ENCODE measurements at regions not wholly inside any gene's neighbourhood (a gene's known extent, or its start where the extent isn't known, plus 50 kb on each side); places are given as distances from the start of the nearest gene placed in this dataset.
"Not testable (repeated sequence)": the region's sequence is repeated elsewhere in the genome, so short reads cannot be mapped to it uniquely, and the experiment has no call there.

- ATAC-seq; DNase-seq (ENCODE audit: missing footprints); intact Hi-C loops (cut with DNase I): not testable (repeated sequence)
These were observed 71.5 kb downstream of the WSB1 start for GRCh38 chr17:27365329-27365945.

GRCh38 chr17:27366437-27366836 is 72.5 kb downstream of the WSB1 start:
- intact Hi-C loops (cut with DNase I), result no loop called here
- ATAC-seq (no peak), DNase-seq (ENCODE audit: missing footprints) (no peak)

GRCh38 chr17:27367121-27367981 is 73.4 kb downstream of the WSB1 start:
- peak; percentile 64 for ATAC-seq
- intact Hi-C loops (cut with DNase I), result no loop called here
- no peak for DNase-seq (ENCODE audit: missing footprints)

- no peak for ATAC-seq
- intact Hi-C loops (cut with DNase I), result no loop called here
These were observed 74.4 kb downstream of the WSB1 start for GRCh38 chr17:27368151-27368795.

GRCh38 chr17:27368980-27369379 is 75.1 kb downstream of the WSB1 start:
- DNase-seq (ENCODE audit: missing footprints), result no peak
- intact Hi-C loops (cut with DNase I), result no loop called here
- no peak for ATAC-seq

More at GRCh38 chr17:27368151-27368795, 74.4 kb downstream of the WSB1 start:
- no peak for DNase-seq (ENCODE audit: missing footprints)

GRCh38 chr17:27370776-27371175 is 76.9 kb downstream of the WSB1 start:
- no peak for DNase-seq (ENCODE audit: missing footprints)
- no peak for ATAC-seq
- intact Hi-C loops (cut with DNase I), result no loop called here

- ATAC-seq; DNase-seq (ENCODE audit: missing footprints); intact Hi-C loops (cut with DNase I): not testable (repeated sequence)
These were observed 79.8 kb downstream of the WSB1 start for GRCh38 chr17:27373695-27374094.

GRCh38 chr17:27376637-27377547 is 79.4 kb upstream of the KSR1 start:
- no peak for ATAC-seq
- intact Hi-C loops (cut with DNase I), result no loop called here
- no peak for DNase-seq (ENCODE audit: missing footprints)

- intact Hi-C loops (cut with DNase I), result no loop called here
- ATAC-seq (no peak), DNase-seq (ENCODE audit: missing footprints) (no peak)
These were observed 77.6 kb upstream of the KSR1 start for GRCh38 chr17:27378482-27379175.

- ATAC-seq, result peak; percentile 80
- peak; percentile 89 for DNase-seq (ENCODE audit: missing footprints)
- intact Hi-C loops (cut with DNase I), result loop anchor here (2.0 kb wide), 1 partner anchor 25 kb away; no protein-coding TSS in a partner anchor
These were observed 76.2 kb upstream of the KSR1 start for GRCh38 chr17:27379888-27380533.

- intact Hi-C loops (cut with DNase I), result loop anchor here (2.0 kb wide), 1 partner anchor 26 kb away; no protein-coding TSS in a partner anchor
- ATAC-seq (no peak), DNase-seq (ENCODE audit: missing footprints) (no peak)
These were observed 75.7 kb upstream of the KSR1 start for GRCh38 chr17:27380551-27380950.

- DNase-seq (ENCODE audit: missing footprints) (peak; percentile 84), ATAC-seq (peak; percentile 36)
- intact Hi-C loops (cut with DNase I), result loop anchor here (2.0 kb wide), 1 partner anchor 26 kb away; no protein-coding TSS in a partner anchor
These were observed 75.2 kb upstream of the KSR1 start for GRCh38 chr17:27381007-27381501.

GRCh38 chr17:27382025-27382424 is 74.2 kb upstream of the KSR1 start:
- intact Hi-C loops (cut with DNase I), result no loop called here
- ATAC-seq (no peak), DNase-seq (ENCODE audit: missing footprints) (no peak)

GRCh38 chr17:27384261-27384701 is 72.0 kb upstream of the KSR1 start:
- DNase-seq (ENCODE audit: missing footprints), result no peak
- peak; percentile 81 for ATAC-seq
- intact Hi-C loops (cut with DNase I), result no loop called here

GRCh38 chr17:27384726-27385125 is 71.5 kb upstream of the KSR1 start:
- ATAC-seq (no peak), DNase-seq (ENCODE audit: missing footprints) (no peak)
- intact Hi-C loops (cut with DNase I), result no loop called here

- ATAC-seq (no peak), DNase-seq (ENCODE audit: missing footprints) (no peak)
- intact Hi-C loops (cut with DNase I), result no loop called here
These were observed 70.6 kb upstream of the KSR1 start for GRCh38 chr17:27385626-27386025.

Data from Right ventricle myocardium inferior (tissue), 1 donor.